Kidney epithelial cell (primary cell): ENCODE measurements at regions not wholly inside any gene's neighbourhood (a gene's known extent, or its start where the extent isn't known, plus 50 kb on each side); places are given as distances from the start of the nearest gene placed in this dataset.

Experiments
- DNase-seq: peaks from one replicate; pipeline ENCODE4 v3.0.0-alpha.2; 2010; ENCODE audit warnings: low read depth
- H3K27me3 ChIP-seq: 2 replicates; pipeline ENCODE4 v1.6.0; 2011; ENCODE audit warnings: low read length; ENCODE audit not compliant: control insufficient read depth, insufficient read depth
- H3K36me3 ChIP-seq: 2 replicates; pipeline ENCODE4 v1.5.1; 2011; ENCODE audit warnings: low read length; ENCODE audit not compliant: control insufficient read depth, insufficient read depth
- H3K4me3 ChIP-seq: 2 replicates; pipeline ENCODE4 v1.5.1; 2011; ENCODE audit warnings: low read depth, mild to moderate bottlenecking, control low read depth, low read length
- TF ChIP-seq, protein P1 (sequence below): IDR thresholded peaks from 2 replicates; pipeline ENCODE4 v1.5.1; 2011; ENCODE audit warnings: mild to moderate bottlenecking, moderate library complexity, low read length, control low read depth, inconsistent platforms; ENCODE audit not compliant: insufficient read depth, poor library complexity, severe bottlenecking

DNA sequence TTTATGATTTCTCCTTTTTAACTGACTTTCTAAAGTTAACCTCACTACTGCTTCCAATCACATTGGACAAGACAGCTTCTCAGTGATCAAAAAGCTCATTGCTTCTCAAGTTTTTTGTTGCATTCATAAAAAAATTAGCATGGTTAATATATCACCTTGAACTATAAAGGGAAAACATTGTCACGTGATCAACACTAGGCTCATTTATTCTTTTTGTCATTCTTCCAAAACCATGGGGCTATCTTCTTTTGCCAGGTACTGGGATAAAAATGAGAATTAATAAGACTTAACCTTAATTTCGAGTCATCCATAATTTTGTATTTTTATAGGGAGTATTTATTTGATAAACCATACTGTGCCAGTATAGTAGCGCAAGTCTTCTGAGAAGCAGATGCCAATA lies 1105.9 kb upstream of the TENM3 start:
- Histone ChIP-seq H3K4me3 (no peak overlapping the region), H3K36me3 (no peaks in the 10 kb centered on the region), H3K27me3 (no peaks in the 10 kb centered on the region)
- DNase-seq: no peak
- TF ChIP-seq, protein P1, sequence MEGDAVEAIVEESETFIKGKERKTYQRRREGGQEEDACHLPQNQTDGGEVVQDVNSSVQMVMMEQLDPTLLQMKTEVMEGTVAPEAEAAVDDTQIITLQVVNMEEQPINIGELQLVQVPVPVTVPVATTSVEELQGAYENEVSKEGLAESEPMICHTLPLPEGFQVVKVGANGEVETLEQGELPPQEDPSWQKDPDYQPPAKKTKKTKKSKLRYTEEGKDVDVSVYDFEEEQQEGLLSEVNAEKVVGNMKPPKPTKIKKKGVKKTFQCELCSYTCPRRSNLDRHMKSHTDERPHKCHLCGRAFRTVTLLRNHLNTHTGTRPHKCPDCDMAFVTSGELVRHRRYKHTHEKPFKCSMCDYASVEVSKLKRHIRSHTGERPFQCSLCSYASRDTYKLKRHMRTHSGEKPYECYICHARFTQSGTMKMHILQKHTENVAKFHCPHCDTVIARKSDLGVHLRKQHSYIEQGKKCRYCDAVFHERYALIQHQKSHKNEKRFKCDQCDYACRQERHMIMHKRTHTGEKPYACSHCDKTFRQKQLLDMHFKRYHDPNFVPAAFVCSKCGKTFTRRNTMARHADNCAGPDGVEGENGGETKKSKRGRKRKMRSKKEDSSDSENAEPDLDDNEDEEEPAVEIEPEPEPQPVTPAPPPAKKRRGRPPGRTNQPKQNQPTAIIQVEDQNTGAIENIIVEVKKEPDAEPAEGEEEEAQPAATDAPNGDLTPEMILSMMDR: no peak

DNA sequence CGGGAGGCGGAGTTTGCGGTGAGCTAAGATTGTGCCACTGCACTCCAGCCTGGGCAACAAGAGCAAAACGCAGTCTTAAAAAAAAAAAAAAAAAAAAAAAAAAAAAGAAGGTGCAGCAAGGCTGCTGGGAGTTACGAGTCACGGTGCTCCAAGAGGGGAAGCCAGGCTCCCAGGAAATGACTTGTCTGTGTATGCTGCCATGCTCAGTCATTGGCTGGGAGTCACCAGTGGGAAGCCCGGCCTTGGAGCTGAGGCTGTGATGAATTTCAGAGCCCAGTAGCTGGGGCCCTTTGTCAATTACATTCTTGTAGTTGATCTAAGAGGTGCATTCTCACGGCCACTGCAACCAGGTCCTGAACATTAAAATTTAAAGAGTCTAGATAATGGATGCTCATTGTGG lies 1105.1 kb upstream of the TENM3 start:
- TF ChIP-seq, protein P1: no peak
- DNase-seq: no peak
- no peaks in the 10 kb centered on the region for H3K36me3 ChIP-seq

DNA sequence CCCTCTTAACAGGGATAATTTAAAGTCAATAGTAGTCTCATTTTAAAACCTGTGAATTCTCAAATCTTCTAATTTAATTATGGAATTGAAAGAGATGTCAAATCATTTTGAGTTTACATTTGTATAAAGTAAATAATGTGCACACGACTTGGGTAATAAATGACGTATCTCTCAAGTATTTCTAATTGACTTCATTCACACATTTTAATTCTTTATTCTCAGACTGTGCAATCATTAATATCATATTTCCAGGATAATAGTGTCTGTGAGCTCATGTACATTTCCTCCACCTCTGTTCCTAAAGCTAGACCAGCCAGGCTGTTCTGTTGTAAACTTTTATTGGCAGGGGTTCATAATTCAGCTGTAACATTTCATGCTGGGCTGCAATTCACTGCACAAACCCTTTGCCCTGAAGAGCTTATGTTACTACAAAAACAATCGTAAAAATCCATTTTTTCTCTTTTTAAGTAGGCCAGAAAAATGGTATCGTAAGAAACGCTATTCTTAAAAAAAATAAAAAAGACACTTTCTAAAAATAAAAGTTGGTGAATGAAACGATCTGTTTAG lies 1103.1 kb upstream of the TENM3 start:
- peaks cover 2% of the 10 kb centered on the region for H3K27me3 ChIP-seq
- H3K36me3 ChIP-seq: no peaks in the 10 kb centered on the region
- TF ChIP-seq, protein P1: no peak
- H3K4me3 ChIP-seq: no peak overlapping the region
- DNase-seq: no peak

More for the DNA sequence above, 1105.1 kb upstream of the TENM3 start:
- H3K27me3 ChIP-seq: peaks cover 2% of the 10 kb centered on the region
- no peak overlapping the region for H3K4me3 ChIP-seq

DNA sequence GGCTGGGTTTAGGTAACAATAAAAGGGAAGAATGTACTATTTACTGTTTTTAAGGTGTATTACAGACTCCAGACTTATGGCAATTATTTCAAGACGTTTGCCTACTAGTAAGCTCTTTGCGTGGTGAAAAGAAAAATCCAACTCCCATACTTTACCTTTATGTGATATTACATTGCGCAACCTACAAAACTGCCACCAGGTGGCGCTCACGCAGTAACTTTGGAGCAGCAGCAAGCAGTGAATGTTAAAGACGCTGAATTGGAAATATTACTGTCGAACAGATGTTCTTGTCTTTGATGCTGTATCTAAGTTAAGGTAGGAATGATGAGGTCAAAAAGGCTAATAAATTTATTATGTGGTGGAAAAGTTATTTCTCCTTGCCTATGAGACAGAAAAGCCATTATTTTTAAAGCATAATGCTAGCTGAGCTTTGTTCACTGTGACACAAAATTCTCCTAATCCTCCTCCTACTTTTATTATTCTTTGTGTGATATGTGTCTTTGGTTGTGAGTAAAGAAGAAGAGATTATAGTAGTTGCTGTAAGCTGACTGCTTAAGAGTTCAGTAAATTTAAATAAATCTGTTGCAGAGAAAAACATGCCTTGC lies 1099.8 kb upstream of the TENM3 start:
- H3K36me3 ChIP-seq: no peaks in the 10 kb centered on the region
- no peak overlapping the region for H3K4me3 ChIP-seq
- peak; percentile 34 for DNase-seq
- TF ChIP-seq, protein P1: peak; percentile 78
- H3K27me3 ChIP-seq: peaks cover 2% of the 10 kb centered on the region

DNA sequence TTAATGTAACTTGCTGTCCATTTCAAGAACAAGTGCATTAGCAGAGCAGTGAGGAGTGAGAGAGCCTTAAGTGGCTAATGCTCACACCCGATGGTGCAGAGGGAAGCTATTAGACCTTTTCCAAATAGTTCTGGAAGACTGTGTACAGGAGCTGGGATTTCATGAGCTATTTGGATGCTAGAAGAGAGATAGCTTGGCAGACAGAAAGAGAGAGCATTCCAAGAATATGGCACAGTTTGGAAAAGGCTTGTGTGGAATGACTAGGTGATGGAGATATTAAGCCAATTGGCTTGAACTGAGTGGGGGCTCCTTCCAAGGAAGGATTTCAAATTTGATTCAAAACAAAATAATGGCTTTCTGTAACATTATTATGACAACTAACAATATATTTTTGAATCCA lies 1097.2 kb upstream of the TENM3 start:
- no peaks in the 10 kb centered on the region for H3K36me3 ChIP-seq
- no peak for DNase-seq
- H3K27me3 ChIP-seq: peaks cover 2% of the 10 kb centered on the region
- H3K4me3 ChIP-seq: no peak overlapping the region
- TF ChIP-seq, protein P1: no peak
